MM.1S (cell line): ENCODE measurements at regions not wholly inside any gene's neighbourhood (a gene's known extent, or its start where the extent isn't known, plus 50 kb on each side); places are given as distances from the start of the nearest gene placed in this dataset.

ENCODE experiments used
- EZH2 ChIP-seq: fragments of 300-600 bp; sonication (generic); optimal IDR thresholded peaks from 2 replicates; pipeline ENCODE3; 2017; ENCODE audit warnings: low read depth, mild to moderate bottlenecking, antibody characterized with exemption, low read length, mixed read lengths
- EZH2phosphoT487 ChIP-seq: fragments of 300-600 bp; sonication (generic); IDR thresholded peaks from 2 replicates; pipeline ENCODE4 v1.6.1; 2018; ENCODE audit warnings: antibody characterized with exemption, low read length
- TF ChIP-seq, protein P1 (sequence below): fragments of 300-600 bp; sonication (generic); IDR thresholded peaks from 2 replicates; pipeline ENCODE4 v1.5.1; 2016; ENCODE audit warnings: antibody characterized with exemption, low read length, mixed read lengths

DNA sequence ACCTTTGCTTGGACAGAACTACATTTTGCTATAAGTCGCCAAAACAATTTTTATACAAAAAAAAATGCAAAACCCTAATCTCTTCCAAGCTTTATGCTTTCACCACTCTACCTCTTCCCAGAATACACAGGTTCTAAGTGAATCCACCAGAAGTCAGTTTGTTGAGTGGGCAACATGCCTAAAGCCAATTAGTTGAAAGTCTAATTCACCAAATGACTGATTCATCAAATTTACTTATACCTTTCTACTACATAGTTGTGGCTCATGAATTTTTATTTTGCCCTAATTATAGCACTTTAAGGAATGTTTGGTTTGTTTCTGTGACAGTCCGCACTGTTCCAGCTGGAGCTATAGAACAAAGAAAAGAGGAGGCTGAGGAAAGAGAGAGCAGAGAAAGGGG lies 265.9 kb upstream of the TGFBR2 start:
- TF ChIP-seq, protein P1, sequence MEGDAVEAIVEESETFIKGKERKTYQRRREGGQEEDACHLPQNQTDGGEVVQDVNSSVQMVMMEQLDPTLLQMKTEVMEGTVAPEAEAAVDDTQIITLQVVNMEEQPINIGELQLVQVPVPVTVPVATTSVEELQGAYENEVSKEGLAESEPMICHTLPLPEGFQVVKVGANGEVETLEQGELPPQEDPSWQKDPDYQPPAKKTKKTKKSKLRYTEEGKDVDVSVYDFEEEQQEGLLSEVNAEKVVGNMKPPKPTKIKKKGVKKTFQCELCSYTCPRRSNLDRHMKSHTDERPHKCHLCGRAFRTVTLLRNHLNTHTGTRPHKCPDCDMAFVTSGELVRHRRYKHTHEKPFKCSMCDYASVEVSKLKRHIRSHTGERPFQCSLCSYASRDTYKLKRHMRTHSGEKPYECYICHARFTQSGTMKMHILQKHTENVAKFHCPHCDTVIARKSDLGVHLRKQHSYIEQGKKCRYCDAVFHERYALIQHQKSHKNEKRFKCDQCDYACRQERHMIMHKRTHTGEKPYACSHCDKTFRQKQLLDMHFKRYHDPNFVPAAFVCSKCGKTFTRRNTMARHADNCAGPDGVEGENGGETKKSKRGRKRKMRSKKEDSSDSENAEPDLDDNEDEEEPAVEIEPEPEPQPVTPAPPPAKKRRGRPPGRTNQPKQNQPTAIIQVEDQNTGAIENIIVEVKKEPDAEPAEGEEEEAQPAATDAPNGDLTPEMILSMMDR: no peak
- TF ChIP-seq EZH2: no peak
- TF ChIP-seq EZH2phosphoT487: no peak
